AG09319 (cell line): ENCODE measurements at regions not wholly inside any gene's neighbourhood (a gene's known extent, or its start where the extent isn't known, plus 50 kb on each side); places are given as distances from the start of the nearest gene placed in this dataset.
"Not testable (repeated sequence)": the region's sequence is repeated elsewhere in the genome, so short reads cannot be mapped to it uniquely, and the experiment has no call there.

ENCODE experiments used
- DNase-seq: peaks from one replicate; pipeline ENCODE4 v3.0.0-alpha.2; 2010; ENCODE audit warnings: low read depth; ENCODE audit errors: extremely low read depth
- TF ChIP-seq, protein P1 (sequence below): IDR thresholded peaks from 2 replicates; pipeline ENCODE4 v1.5.1; 2011; ENCODE audit warnings: low read depth, mild to moderate bottlenecking, inconsistent platforms, low read length, moderate library complexity

DNA sequence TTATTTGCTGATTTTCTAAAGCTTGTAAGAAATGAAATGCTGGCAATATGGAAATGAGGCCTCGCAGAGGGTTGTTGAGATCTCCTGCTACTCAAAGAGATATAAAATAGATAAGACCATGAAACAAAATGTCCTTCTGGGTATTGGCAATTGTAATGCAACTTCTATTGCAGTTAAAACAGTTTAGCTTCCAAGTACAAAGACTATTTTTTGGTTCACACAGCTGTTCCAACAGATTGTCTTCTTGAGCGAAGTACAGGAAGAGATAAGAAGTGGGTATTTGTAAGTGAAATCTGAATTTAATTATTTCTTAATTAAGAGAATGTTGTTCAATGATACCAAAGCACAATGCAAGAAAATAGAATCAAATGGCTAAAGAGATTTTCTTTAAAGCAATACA lies 801.5 kb upstream of the GBE1 start:
- TF ChIP-seq, protein P1, sequence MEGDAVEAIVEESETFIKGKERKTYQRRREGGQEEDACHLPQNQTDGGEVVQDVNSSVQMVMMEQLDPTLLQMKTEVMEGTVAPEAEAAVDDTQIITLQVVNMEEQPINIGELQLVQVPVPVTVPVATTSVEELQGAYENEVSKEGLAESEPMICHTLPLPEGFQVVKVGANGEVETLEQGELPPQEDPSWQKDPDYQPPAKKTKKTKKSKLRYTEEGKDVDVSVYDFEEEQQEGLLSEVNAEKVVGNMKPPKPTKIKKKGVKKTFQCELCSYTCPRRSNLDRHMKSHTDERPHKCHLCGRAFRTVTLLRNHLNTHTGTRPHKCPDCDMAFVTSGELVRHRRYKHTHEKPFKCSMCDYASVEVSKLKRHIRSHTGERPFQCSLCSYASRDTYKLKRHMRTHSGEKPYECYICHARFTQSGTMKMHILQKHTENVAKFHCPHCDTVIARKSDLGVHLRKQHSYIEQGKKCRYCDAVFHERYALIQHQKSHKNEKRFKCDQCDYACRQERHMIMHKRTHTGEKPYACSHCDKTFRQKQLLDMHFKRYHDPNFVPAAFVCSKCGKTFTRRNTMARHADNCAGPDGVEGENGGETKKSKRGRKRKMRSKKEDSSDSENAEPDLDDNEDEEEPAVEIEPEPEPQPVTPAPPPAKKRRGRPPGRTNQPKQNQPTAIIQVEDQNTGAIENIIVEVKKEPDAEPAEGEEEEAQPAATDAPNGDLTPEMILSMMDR = no peak

DNA sequence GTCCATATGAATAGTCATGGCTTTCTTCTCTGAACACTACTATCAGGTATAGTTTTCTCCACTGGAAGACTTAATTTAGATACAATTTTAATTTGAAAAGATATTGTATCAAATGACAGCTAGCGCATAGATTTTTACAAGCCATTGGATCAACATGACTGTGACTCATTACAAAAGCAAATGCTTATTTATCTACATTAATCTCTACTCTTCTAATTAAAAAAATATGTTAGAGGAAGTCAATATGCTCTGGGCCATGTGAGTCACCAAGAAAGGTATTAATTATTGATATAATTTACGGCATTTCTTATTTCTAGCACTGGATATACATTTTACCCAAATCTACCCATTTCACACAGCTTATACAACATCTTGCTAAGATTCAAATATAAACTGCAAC lies 800.3 kb upstream of the GBE1 start:
- TF ChIP-seq, protein P1 = no peak
- no peak for DNase-seq

More for the DNA sequence above, 801.5 kb upstream of the GBE1 start:
- DNase-seq = no peak

DNA sequence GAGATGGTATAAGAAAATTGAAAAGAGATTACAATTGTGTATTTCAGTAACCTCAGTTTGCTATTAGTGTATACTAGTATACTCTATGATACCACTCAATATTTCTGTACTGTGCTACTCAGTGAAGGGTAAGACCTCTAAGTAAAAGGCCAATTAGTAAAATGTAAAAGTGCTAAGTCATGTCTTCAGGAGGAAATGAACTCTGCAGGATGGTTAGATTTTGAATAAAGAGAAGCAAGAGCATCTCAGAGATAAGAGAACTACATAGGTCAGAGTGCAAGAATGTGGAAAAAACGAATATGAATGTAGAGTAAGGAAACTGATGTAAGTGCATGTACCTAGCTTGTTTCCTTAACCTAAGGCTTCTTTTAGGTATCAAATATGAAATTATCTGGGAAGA lies 796.6 kb upstream of the GBE1 start:
- DNase-seq = no peak
- TF ChIP-seq, protein P1 = no peak

DNA sequence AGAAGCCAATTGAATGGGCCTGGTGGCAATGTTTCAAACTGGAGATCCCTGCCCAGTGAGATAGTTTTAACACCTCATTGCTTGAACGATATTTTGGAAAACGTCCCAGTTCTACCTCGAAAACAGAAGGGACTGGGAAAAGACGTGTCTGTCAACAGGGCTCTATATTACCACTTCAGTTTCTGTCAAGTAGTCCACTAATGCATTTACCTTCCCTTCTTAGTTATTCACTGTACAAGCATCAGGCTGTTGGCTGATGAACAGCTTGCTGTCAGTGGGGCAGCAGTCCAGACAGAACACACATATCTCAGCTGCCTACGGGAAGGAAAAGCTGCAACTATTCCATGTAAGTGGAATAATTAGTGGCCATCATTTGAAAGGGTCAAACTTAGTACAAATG lies 794.7 kb upstream of the GBE1 start:
- no peak for DNase-seq
- TF ChIP-seq, protein P1 = no peak

DNA sequence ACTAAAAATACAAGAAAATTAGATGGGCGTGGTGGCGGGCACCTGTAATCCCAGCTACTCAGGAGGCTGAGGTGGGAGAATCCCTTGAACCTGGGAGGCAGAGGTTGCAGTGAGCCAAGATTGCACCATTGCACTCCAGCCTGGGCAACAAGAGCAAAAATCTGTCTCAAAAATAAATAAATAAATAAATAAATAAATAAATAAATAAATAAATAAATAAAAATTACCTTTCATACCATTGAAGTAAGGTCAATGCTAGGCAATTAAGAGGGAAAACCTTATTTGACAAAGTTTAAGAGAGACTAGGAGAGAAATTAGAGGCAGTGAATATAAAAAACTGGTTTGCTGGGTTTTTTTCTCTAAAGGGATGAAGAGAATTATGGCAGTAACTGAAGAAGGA lies 781.1 kb upstream of the GBE1 start:
- DNase-seq = not testable (repeated sequence)

DNA sequence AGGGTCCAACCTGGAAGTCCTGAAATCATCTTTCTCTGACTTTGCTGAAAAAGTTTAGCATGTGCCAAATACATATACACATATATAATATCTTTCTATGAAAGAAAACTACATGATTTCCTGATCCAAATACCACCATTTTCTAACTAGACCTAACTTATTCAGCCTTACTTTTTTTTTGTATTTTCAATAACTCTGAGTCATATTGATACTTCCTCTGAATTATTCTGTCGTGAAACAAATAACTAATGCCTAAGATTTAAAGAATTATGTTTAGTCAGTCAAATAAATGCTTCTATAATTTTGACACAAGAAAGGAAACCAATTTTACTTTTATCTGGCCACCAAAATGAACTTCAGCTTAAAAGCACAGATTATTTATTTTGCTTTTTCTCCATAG lies 760.2 kb upstream of the GBE1 start:
- TF ChIP-seq, protein P1 = no peak
- DNase-seq = no peak

DNA sequence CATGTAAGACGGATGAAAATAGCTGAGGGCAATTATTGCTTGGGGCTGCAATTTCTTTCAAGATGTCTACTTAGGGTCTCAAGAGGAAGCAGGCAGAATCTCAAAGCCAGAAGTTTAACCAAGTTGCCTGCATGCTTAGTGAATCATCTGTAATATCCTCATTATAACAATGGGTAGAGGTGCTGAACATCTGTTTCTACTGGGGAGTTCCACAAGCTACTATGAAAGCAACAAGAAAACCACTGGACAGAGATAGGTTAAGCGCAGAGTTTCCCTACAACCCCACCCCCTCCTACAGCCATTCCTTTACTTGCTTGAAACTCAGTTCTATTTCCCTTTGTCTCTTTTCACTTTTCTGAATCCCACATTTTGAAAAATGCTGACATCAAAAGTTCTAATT lies 759.4 kb upstream of the GBE1 start:
- TF ChIP-seq, protein P1 = no peak
- no peak for DNase-seq

DNA sequence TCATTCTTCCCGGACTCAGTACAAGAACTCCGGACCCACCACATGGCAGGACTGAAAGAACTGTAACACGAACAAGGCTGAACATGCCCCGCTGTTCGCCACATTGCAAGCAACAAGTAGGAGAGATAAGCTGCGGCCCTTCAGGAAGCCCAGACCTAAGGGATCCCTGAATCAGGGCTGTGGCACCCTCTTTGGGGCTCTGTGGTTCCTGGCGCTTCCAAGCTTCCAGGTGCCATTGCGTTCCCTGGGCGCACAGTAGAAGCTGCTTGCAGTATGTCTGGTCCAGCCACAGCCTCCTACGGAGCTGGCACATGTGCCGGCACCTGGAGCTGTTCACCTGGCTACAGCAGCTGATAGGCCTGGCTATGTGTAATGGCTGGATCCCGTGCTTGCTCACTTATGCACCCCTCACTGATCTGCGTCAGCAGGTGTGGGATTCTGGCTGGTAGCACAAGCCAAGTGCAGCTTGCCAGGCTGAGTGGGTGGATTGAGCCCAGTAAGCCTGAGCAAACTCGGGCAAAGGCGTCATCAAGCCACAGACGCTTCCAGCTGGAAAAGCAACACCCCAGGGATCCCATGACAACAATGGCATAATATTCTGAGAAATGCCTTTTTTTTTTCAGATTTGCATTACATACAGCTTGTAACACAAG lies 748.6 kb upstream of the GBE1 start:
- TF ChIP-seq, protein P1 = no peak
- DNase-seq = no peak
